GM18520 (cell line): ENCODE measurements at regions not wholly inside any gene's neighbourhood (a gene's known extent, or its start where the extent isn't known, plus 50 kb on each side); places are given as distances from the start of the nearest gene placed in this dataset.
"Not testable (repeated sequence)": the region's sequence is repeated elsewhere in the genome, so short reads cannot be mapped to it uniquely, and the experiment has no call there.

Source experiments
- ATAC-seq: cut with Tn5 transposase; IDR thresholded peaks from one replicate; pipeline ENCODE4 v1.9.1; 2021; ENCODE audit not compliant: unreplicated experiment

DNA sequence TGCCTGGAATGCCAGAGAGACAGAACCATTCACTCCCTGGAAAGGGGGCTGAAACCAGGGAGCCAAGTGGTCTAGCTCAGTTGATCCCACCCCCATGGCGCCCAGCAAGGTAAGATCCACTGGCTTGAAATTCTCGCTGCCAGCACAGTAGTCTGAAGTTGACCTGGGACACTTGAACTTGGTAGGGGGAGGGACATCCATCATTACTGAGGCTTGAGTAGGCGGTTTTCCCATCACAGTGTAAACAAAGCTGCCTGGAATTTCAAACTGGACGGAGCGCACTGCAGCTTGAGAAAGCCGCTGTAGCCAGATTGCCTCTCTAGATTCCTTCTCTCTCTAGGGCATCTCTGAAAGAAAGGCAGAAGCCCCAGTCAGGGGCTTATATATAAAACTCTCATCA is 310.7 kb upstream of the DPPA4 start:
- no peak for ATAC-seq

DNA sequence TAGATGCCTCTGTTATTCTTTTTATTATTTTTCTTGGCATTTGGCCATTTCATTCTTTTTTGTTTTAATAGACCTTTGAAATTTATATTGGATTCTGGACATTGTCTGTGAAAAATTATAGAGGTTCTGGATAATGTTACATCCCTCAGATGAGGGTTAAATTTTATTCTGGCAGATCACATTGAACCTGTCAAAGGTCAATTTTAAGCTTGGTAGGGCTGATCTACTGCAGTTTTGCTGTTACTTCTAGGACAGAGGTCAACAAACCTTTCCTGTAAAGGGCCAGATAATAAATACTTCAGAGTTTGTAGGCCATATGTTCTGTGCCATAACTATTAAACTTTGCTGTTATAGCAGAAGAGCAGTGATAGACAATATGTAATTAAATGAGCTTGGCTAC is 318.9 kb upstream of the DPPA4 start:
- no peak for ATAC-seq

- ATAC-seq, result no peak
These were observed 341.3 kb upstream of the DPPA4 start for GRCh38 chr3:109678600-109678999.

DNA sequence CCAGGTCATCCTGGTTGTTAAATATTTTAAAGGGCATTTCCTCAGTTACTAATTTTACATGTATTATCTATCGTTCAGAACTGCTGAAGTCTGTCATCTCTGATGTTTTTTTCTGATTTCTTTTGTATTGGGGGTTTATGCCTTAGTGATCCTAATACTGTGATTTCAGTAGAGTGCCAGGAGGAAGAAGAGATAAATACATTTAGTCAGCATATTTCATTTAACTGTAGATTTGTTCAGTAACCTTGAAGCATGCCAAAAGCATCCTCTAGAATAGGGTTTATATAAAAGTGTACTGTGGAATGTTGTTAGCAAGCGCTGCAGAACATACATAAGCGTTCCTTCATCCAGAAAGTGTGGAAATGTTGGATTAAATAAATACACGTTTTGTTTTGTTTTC is 342.3 kb upstream of the DPPA4 start:
- no peak for ATAC-seq

- no peak for ATAC-seq
These were observed 346.4 kb upstream of the DPPA4 start for GRCh38 chr3:109683746-109684145.

GRCh38 chr3:109685084-109686079 is 348.0 kb upstream of the DPPA4 start:
- no peak for ATAC-seq

- no peak for ATAC-seq
These were observed 350.3 kb upstream of the DPPA4 start for GRCh38 chr3:109687626-109688025.

- no peak for ATAC-seq
These were observed 359.6 kb upstream of the DPPA4 start for GRCh38 chr3:109696932-109697331.

DNA sequence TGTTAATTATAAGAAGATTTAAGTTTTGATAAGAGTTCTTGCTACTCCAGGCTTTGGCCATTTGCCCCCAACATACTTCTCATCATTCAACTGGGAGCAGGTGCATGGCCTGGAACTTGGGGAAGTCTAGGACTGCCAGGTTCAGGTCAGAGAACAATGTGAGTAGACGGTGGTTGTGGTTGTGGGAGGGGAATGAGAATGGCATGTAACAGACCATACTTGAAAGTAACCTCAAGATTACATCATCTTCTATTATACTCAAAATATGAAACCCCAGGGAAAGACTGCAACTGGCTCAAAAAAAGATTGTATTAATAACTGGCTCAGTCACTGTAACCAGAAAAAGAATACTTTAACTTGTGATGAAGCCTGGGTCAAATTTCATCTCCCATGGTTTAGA is 364.9 kb upstream of the DPPA4 start:
- peak; percentile 52 for ATAC-seq

GRCh38 chr3:109702976-109703375 is 365.6 kb upstream of the DPPA4 start:
- no peak for ATAC-seq

- not testable (repeated sequence) for ATAC-seq
These were observed 367.8 kb upstream of the DPPA4 start for GRCh38 chr3:109705133-109705532.

DNA sequence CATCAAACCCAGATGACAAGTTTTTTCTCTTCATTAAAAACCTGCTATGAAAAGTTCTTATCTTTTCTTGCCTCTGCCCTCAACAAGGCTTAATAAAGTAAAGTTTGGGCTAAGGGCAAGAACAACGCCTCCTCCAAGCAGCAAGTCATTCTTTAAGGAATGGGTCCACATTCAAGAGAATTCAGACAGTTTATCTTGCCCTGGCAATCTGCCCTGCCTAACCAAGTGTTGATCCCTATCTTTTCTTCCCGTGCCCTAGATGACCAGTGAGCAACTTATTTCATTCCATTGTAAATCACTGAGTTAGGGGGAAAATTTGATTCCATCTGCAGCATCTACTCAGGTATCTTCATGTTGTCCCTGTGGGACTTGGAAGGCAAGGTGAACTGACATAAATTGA is 370.3 kb upstream of the DPPA4 start:
- ATAC-seq, result no peak

DNA sequence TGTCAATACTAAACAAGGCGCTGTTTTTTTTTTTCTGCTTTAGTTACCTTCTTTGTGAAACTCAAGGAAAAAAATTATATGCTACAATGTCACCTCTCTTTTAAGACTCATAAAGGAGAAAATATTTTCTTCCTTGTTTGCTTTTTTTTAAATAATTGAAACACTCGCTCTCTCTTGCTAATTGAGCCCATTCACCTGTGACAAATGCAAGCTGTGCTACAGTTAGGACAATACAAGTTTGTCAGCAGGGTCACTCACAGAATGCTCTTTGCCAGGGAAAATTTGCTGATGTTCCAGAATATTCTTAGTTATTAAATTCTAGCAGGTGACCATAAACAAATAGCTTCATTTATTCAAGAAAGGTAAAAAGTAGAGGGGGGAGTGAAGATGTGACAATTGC is 375.9 kb upstream of the DPPA4 start:
- ATAC-seq, result no peak

- ATAC-seq, result no peak
These were observed 378.4 kb upstream of the DPPA4 start for GRCh38 chr3:109715707-109716106.

- ATAC-seq, result no peak
These were observed 381.5 kb upstream of the DPPA4 start for GRCh38 chr3:109718850-109719249.

GRCh38 chr3:109728861-109729494 is 391.6 kb upstream of the DPPA4 start:
- ATAC-seq, result no peak

GRCh38 chr3:109731639-109732473 is 394.5 kb upstream of the DPPA4 start:
- ATAC-seq, result peak; percentile 91

DNA sequence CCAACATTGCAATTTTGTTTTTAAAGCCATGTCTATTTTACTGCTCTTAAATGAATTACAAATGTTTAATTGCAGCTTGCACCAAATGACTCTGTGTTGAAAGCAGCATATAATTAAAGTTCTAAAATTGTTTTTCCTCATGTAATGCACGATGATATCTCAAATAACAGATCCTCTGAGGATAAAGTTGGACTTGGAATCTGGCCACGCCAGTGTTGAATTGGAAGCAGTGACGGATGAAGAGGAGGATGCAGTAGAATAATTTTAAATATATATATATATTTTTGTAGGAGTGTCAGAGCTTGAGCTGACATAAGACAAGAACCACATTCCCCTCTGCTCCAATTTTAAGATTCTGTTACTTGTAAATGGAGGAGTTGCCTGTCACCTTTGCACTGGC is 406.6 kb upstream of the DPPA4 start:
- no peak for ATAC-seq

- no peak for ATAC-seq
These were observed 435.2 kb upstream of the DPPA4 start for GRCh38 chr3:109772520-109772919.

GRCh38 chr3:109774108-109774507 is 436.8 kb upstream of the DPPA4 start:
- ATAC-seq, result no peak

GRCh38 chr3:109784285-109784684 is 446.9 kb upstream of the DPPA4 start:
- no peak for ATAC-seq
